HG03432 (cell line): ENCODE measurements at regions not wholly inside any gene's neighbourhood (a gene's known extent, or its start where the extent isn't known, plus 50 kb on each side); places are given as distances from the start of the nearest gene placed in this dataset.
A peak's percentile ranks its signal among the peaks of the same experiment; 100 is the strongest.
"Not testable (repeated sequence)": the region's sequence is repeated elsewhere in the genome, so short reads cannot be mapped to it uniquely, and the experiment has no call there.

Source experiments
- ATAC-seq: cut with Tn5 transposase; IDR thresholded peaks from one replicate; pipeline ENCODE4 v1.9.1; 2021; ENCODE audit warnings: mild to moderate bottlenecking, moderate library complexity; ENCODE audit not compliant: unreplicated experiment

DNA sequence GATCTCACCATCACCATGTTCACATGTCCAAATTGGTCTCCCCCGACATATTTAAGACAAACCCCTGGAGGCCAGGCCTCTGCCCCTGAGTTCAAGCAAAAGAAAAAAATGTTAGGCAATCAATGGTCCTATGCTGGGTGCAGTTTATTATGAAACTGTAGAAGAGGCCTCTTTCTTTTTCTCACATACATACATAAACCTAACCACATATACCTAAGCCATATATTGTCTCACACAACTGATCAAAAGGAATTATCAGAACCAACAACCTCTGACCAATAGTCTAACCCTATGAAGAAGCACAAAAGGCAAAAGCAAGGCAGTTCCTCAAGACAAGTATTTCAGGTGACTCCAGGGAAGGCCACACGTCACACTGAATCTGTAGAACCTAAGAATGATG is 49.9 kb downstream of the ILRUN start:
- no peak for ATAC-seq

DNA sequence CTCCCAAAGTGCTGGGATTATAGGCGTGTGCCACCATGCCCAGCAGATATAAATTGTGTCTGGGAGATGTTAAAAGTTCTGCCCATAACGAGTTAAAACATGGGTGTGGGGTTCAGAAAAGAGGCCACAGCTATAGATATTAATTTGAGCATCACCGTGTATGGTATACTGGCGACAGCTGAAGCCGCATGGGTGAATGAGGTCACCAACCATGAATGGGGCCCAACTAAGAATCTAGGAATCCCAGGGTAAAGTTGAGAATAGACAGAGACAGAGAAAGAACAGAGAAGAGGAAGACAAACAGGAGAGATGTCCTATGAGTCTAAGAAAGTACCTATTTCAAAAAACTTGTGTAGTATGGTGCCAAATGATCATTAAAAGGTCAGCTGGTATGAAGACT is 50.9 kb downstream of the ILRUN start:
- ATAC-seq: no peak

DNA sequence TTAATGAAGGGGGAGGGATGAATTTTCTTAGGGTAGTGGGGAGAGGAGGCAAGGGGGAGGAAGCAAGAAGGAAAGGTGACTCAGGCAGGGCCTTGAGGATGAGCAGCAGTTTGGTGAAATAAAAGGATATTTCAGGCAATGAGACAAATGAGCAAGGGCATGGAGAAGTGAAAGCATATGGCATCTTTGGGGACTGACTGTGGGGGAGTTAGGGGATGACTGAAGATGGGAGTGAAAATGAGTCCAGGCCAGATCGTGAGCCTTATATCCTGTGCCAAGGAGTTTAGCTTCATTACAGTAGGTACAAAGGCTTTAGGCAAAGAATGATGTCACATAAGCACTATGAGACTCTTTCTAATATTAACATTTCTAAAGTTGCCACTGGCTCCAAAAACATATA is 51.9 kb downstream of the ILRUN start:
- no peak for ATAC-seq

DNA sequence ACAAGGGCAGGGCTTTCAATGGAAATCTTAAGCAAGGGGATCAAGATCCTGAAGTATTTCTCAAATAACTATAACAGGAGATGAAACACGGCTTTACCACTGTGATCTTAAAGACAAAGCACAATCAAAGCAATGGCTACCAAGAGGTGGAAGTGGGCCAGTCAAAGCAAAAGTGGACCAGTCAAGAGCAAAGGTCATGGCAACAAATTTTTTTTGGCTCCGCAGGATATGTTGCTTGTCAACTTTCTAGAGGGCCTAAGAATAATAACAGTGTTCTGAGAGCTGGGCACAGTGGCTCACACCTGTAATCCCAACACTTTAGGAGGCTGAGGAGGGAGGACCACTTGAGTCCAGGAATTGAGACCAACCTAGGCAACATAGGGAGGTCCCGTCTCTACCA is 54.1 kb downstream of the ILRUN start:
- no peak for ATAC-seq

DNA sequence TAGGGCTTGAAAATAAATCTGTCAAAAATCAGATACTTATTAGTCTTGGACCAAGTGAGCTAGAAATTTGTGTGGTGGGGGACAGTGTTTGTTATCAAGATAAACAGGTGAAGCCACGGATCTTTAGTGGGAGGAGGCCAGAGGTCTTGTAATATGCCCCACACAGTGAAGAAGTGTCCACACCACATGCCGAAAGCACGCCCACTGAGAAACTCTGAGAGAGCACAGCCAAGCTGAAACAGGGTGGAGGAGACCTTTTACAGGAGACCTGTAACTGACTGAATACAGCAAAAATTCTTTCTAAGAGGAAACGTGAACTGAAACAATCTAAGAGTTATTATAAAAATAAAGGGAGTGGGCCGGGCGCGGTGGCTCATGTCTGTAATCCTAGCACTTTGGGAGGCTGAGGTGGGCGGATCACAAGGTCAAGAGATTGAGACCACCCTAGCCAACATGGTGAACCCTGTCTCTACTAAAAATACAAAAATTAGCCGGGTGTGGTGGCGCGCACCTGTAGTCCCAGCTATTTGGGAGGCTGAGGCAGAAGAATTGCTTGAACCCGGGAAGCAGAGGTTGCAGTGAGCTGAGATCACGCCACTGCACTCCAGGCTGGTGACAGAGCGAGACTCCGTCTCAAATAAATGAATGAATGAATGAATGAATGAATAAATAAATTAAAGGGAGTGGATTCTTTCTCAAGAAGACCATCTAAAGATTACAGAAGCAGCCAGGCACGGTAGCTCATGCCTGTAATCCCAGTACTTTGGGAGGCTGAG is 56.3 kb downstream of the ILRUN start:
- not testable (repeated sequence) for ATAC-seq

DNA sequence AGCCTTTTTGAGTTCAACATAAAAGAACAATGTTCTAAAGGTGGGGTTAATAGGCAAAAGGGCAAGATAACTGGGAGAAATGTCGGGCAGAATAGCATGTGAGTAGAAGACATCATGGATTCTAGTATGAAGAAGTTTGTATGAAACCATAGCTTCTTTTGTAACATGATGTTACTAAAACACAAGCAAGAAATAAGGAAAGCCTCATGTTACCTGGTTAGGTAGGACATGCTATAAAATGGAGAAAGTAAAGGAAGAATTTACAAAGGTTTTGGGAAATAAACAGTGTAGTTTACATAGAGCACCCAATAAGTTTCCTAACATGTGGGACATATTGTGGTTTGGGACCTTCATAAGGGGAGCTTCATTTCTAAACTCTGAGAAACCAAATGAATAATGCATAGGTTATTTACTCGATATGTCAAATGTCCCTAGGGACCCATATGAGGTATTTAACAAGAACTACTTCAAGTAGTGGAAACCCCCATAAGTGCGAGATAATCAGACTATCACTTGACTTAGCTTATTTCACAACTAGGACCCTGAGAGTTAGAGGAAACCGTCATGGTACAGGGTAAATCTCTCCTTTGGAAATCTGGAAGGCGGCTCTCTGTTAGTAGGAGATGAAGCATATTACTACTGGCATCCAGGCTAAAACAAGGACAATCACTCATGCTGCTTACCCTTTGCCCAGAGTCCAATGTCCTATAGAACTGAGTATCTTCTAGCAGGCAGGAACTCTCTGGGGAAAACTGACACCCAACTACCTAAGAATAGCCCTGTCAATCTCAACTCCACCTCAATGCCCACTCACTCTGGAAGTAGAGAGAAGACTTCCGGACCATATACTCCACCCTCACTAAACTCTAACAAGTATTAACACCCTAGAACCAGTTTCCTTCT is 57.5 kb downstream of the ILRUN start:
- peak; percentile 82 for ATAC-seq

DNA sequence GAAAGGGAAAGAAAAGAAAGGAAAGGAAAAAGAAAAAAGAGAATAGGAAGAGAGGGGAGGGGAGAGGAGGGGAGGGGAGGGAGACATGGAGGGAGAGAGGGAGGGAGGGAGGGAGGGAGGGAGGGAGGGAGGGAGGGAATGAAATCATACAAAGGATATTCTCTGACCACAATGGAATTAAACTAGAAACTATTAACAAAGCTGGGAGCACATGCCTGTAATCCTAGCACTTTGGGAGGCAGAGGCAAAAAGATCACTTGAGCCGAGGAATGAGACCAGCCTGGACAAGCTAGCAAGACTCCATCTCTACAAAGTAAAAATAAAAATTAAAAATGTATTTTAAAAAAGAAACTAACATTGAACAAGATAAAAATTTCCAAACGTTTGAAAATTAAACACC is 62.8 kb downstream of the ILRUN start:
- ATAC-seq: no peak

DNA sequence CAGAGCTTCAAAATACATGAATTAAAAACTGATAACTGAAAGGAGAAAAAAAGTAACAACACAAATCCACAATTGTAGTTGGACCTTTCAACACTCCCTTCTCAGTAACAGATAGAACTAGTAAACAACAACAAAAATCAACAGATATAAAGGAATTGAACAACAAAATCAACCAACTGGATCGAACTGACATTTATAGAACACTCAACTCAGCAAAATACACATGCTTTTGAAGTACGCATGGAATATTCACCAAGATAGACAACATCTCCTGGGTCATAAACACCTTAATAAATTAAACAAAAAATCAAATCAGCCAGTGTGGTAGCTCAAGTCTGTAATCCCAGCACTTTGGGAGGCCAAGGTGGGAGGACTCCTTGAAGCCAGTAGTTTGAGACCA is 63.3 kb downstream of the ILRUN start:
- no peak for ATAC-seq

DNA sequence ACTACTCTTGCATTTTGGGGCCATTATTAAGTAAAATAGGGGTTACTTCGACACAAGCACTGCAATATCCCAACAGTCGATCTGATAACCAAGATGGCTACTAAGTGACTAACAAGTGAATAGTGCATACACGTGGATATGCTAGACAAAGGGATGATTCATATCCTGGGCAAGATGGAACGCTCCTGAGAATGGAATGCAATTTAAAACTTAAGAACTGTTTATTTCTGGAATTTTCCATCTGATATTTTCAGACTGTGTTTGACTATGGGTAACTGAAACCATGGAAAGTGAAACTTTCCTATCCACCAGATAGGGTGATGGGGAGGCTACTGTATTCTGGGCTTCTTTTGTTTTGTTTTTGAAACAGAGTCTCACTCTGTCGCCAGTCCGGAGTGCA is 66.5 kb downstream of the ILRUN start:
- ATAC-seq: no peak

DNA sequence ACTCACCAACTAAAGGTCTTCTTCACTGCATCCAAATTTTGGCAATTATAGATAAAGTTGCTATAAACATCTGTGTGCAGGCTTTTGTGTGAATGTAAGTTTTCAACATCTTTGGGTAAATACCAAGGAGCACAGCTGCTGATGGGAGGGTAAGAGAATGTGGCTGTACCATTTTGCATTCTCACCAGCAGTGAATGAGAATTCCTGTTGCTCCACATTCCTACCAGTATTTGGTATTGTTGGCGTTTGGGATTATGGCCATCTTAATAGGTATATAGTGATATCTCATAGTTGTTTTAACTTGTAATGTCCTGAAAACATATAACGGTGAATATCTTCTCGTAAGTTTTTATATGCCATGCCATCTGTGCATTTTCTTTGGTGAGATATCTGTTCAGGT is 69.3 kb downstream of the ILRUN start:
- ATAC-seq: no peak

DNA sequence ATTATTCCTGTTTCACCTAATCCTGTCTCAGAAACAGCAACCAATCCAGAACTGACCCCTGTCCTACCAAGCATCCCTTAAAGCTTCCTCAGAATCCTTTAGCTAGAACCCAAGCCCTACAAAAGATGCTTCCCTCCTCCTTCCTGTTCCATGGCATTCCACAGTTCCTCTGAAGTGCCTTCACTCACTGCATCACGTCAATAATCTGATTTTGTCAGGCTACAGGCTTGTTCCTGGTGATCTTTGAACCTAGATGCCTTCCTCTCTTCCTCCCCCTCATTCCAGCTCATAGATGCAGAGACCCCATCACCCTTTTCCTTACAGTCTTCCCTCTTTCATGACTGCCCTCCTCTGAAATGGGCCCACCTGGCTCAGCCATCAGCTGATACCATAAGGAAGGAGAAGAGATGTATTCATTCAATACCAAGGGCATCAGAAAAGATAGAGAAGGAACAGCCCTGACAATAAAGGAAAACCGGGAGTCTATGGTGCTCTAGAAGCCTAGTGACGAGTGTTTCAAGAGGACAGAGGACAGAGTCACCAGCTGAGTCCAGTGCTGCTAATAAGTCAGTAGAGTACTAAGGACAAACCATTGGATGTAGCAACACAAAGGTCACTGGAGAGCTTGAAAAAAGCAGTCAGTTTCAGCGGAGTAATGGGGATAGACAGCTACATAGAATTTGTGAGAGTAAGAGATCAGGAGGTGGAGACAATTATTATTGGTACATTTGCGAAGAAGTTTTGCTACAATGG is 62.5 kb upstream of the SPDEF start:
- no peak for ATAC-seq

DNA sequence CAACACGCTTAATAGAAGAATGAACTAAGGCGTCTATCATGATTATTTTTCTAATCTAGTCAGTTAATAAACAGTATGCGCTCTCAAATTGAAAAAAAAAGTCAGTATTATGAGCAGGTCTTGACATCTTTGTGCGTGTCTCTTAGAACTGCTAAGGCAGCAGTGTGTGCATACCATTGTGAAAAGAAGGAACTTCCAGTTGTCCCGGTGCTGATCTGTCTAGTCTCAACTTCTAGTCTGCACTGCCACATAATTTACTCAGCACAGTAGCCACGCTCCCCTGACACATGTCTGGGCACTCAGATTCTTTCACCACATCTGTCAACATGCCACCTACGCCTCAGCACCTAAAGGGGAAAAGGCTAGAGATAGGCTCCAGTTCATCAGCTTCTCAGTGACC is 61.1 kb upstream of the SPDEF start:
- no peak for ATAC-seq

DNA sequence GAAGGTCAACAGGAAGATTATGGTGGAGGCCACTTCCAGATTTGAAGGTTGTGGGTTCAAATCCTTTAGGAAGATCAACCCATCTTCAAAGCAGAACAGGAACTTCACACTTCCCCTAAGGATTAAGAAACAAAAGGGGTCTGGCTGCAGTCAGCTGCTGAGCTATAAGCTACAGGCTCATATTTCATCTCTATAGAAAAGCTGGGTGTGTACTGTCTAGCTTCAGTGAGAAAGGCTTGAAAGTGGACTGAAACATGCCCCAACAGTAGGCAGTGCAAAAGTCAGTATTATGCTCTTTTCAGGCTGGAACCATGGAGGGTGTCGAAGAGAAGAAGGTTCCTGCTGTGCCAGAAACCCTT is 60.1 kb upstream of the SPDEF start:
- ATAC-seq: no peak

DNA sequence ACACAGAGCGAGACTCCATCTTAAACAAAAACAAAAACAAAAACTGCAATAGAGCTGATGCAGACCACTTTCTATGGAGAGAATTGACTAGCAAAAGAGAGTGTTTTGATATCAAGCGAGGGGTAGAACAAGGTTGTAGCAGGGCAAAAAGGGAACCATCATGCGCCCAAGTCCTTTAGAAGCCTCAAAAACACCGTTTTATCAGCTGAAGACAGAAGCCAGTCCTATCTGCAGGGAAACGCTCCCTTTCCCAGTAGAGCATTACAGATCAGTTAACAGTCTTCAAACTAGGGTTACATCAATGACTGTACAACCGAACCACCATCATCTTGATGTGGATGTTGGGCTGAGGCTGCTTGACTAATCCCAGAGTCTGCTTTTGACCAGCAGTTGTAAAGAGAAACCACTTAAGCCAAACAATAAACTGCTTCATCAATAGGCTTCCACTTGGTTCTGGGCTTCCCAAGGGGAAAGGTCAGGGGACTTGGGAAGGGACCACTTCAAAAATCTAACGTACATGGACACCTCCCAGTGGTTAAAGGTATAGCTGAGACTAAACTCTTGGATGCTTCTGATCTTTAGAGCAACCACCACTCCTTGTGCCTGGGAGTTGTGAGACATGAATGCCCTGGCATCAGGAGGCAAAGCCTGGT is 59.6 kb upstream of the SPDEF start:
- ATAC-seq: no peak

DNA sequence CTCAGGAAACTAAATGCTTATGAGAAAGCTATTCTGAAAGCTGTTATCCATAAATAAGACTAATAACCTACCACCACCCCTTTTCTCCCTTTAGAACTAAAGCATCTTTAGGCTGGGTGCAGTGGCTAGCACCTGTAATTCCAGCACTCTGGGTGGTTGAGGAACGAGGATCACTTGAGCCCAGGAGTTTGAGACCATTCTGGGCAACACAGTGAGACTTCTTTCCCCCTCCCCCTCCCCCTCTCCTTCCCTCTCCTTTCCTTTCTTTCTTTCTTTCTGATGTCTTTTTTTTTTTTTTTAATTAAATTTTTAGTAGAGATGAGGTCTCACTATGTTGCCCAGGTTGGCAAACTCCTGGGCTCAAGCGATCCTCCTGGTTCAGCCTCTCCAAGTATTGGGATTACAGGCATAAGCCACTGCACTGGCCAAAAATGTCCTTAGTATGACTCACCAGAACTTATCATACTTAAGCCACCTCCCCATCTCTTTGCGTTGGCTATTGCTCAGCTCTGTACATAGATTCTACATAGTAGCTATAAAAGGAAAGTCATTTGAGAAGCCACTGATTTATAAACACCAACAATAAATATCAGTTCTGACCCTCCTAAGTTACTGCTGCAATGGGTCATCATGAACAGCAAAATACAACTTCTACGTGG is 54.8 kb upstream of the SPDEF start:
- no peak for ATAC-seq

DNA sequence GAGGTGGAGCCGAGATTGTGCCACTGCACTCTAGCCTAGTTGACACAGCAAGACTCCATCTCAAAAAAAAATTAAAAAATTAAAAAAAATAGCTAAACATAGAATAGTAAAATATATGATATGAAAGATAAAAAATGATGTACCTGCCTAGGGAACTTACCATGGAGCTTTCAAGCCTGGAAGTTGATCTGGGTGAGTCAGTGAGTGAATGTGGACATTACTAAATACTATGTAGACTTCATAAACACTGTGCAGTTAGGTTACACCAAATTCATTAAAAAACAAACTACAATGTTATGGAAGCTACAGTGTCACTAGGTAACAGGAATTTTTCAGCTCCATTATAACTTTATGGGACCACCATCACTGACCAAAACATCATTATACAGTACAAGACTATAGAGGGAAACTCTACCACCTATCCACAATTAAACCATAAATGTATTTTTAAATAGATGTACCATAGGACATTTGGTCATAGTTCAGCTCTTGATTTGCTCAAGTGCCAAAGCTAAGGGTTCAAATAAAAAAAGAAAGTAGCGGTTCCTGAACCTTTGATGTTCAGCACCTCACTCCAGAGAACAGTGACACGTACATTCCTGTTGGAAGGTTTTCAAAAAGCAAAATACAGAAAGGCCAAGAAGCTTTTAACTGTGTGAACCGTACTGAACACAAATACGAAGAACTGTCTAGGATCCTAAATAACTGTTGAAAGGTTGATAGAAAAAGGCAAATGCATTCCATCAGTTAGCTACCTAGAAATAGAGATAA is 52.4 kb upstream of the SPDEF start:
- ATAC-seq: no peak

DNA sequence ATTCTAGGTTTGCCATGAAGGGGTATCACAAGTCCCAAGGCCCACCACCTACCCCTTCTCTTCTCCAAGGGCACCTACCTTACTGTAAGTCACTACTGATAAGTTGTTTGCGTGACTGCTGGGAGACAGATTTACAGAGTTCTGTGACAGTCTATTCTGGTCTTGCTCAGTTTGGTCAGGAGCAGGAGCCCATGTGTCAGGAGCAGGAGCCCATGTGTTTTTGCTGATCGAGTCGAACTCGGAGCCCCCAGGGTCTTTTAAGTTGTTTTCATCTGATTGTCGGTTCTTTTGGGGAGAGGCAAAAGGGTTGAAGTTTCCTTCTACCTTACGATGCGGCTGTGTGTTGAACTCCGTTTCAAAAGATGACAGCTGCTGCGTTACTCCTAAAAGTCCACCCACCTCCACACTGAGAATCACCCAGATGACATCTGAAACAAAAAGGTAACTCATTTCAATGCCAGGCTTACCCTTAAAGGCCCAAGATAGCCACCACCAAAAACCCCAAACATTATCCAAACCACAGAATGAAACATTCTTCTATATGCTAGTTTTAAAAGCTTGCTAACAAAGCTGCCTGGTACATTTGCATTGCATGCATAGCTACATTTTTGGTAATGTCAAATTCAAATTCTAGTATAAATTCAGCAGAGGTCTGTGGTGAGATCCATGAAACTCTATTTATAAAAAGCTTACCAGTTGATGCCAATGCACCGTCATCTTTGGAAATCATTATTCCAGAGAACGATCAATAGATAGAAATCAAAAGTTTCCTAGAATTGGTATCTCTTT is 50.5 kb upstream of the SPDEF start:
- ATAC-seq: no peak
